MCF 10A (cell line): ENCODE measurements at regions not wholly inside any gene's neighbourhood (a gene's known extent, or its start where the extent isn't known, plus 50 kb on each side); places are given as distances from the start of the nearest gene placed in this dataset.

Experiments
- BruUV-seq: library from RNA; stranded (reverse); fragments of 400-500 nt; replicated peaks from 2 replicates; lab custom pipeline; 2021; lab: Mats Ljungman, UMichigan
- CTCF ChIA-PET: fragments of 300-600 bp; sonication (Branson Sonifier 250); formaldehyde crosslinking; extraction: SDS; loops from one replicate; lab custom pipeline; 2021; ENCODE audit warnings: antibody characterized with exemption, inconsistent platforms; lab: Yijun Ruan, JAX
- POLR2A ChIA-PET: fragments of 300-600, 350-650 bp; sonication (Branson Sonifier 250); formaldehyde crosslinking; extraction: SDS; loops from one replicate; lab custom pipeline; 2020; ENCODE audit warnings: antibody characterized with exemption, inconsistent platforms; lab: Yijun Ruan, JAX
- DNase-seq: peaks from one replicate; pipeline ENCODE4 v3.0.0-alpha.2; 2018; ENCODE audit not compliant: unreplicated experiment
- H3K27ac Mint-ChIP-seq: one replicate; pipeline ENCODE4 v1.8.0; 2022; ENCODE audit warnings: mild to moderate bottlenecking, low read depth, mixed read lengths; ENCODE audit not compliant: unreplicated experiment
- H3K27me3 Mint-ChIP-seq: one replicate; pipeline ENCODE4 v1.8.0; 2022; ENCODE audit warnings: mixed read lengths; ENCODE audit not compliant: insufficient read depth, unreplicated experiment
- H3K36me3 Mint-ChIP-seq: one replicate; pipeline ENCODE4 v1.8.0; 2022; ENCODE audit warnings: mild to moderate bottlenecking, moderate library complexity, mixed read lengths; ENCODE audit not compliant: insufficient read depth, unreplicated experiment
- H3K4me1 Mint-ChIP-seq: one replicate; pipeline ENCODE4 v1.8.0; 2022; ENCODE audit warnings: mixed read lengths; ENCODE audit not compliant: insufficient read depth, unreplicated experiment
- H3K4me3 Mint-ChIP-seq: one replicate; pipeline ENCODE4 v1.8.0; 2022; ENCODE audit warnings: mild to moderate bottlenecking, moderate library complexity, mixed read lengths; ENCODE audit not compliant: unreplicated experiment
- H3K9me3 Mint-ChIP-seq: one replicate; pipeline ENCODE4 v1.8.0; 2022; ENCODE audit warnings: mixed read lengths; ENCODE audit not compliant: unreplicated experiment
- intact Hi-C: fragments of 100-400 bp; cut with micrococcal nuclease; formaldehyde crosslinking; loops from 2 replicates; pipeline ENCODE4 v1.14.1; 2022
- TF ChIP-seq, protein P1 (sequence below): fragments of 200-600 bp; IDR thresholded peaks from one replicate; pipeline ENCODE4 v1.8.0; 2022; ENCODE audit warnings: antibody characterized with exemption, mild to moderate bottlenecking; ENCODE audit not compliant: unreplicated experiment

DNA sequence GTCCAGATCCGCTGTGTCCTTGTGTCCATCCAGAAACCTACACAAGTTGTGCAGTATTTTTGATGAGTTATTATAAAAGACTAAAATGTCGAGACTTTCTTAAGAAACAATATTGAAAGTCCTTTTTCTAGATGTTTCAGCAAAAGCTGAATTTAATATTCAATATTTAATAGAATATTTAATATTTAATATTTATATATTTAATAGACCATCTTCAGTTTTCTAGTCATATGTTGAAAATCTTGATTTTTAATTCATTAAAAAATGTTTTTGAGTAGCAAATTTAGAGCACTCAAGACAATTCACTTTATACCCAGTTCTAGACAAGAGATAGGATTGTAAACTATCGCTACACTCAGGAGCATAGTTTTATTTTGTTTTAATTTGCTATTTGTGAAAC lies 447.8 kb downstream of the SLITRK5 start:
- POLR2A ChIA-PET = no interaction called here
- no TSS peak for BruUV-seq
- H3K9me3 Mint-ChIP-seq = no peaks in the 10 kb centered on the region
- H3K27me3 Mint-ChIP-seq = no peaks in the 10 kb centered on the region
- no peak for DNase-seq
- CTCF ChIA-PET = interaction anchor here (0.5 to 0.7 kb wide), 2 partner anchors 388 to 945 kb away, joined by 3 read pairs; no protein-coding TSS in a partner anchor
- TF ChIP-seq, protein P1, sequence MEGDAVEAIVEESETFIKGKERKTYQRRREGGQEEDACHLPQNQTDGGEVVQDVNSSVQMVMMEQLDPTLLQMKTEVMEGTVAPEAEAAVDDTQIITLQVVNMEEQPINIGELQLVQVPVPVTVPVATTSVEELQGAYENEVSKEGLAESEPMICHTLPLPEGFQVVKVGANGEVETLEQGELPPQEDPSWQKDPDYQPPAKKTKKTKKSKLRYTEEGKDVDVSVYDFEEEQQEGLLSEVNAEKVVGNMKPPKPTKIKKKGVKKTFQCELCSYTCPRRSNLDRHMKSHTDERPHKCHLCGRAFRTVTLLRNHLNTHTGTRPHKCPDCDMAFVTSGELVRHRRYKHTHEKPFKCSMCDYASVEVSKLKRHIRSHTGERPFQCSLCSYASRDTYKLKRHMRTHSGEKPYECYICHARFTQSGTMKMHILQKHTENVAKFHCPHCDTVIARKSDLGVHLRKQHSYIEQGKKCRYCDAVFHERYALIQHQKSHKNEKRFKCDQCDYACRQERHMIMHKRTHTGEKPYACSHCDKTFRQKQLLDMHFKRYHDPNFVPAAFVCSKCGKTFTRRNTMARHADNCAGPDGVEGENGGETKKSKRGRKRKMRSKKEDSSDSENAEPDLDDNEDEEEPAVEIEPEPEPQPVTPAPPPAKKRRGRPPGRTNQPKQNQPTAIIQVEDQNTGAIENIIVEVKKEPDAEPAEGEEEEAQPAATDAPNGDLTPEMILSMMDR = no peak
- no peak overlapping the region for H3K4me3 Mint-ChIP-seq
- H3K4me1 Mint-ChIP-seq = no peaks in the 10 kb centered on the region
- intact Hi-C loops = no loop called here
- no peaks in the 10 kb centered on the region for H3K36me3 Mint-ChIP-seq
- H3K27ac Mint-ChIP-seq = no peak overlapping the region

DNA sequence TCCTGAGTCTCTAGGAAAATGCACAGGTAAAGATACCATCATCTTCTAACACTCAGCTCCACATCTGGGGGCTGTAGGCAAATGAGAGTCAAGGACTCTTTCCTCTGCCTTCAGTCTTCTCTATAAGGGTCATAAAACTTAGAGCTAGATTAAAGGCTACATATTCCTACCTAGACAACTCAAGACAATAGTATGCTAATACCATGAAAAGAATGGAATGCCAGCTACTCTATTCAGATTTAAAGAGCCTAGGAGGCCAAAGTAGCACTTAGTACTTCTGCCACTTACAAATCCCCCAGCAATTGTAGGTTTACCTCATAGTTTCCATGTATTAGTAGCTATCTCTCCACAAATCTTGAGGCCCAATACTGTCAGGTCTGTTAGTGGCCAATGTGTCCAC lies 453.0 kb downstream of the SLITRK5 start:
- ChIA-PET POLR2A (no interaction called here), CTCF (interaction anchor here (0.6 kb wide), 1 partner anchor 123 kb away, joined by 5 read pairs; no protein-coding TSS in a partner anchor)
- BruUV-seq = no TSS peak
- H3K4me1 Mint-ChIP-seq = no peaks in the 10 kb centered on the region
- no peaks in the 10 kb centered on the region for H3K36me3 Mint-ChIP-seq
- intact Hi-C loops = no loop called here
- no peak overlapping the region for H3K27ac Mint-ChIP-seq
- no peak overlapping the region for H3K4me3 Mint-ChIP-seq
- TF ChIP-seq, protein P1 = no peak
- no peaks in the 10 kb centered on the region for H3K27me3 Mint-ChIP-seq
- DNase-seq = no peak
- H3K9me3 Mint-ChIP-seq = no peaks in the 10 kb centered on the region

DNA sequence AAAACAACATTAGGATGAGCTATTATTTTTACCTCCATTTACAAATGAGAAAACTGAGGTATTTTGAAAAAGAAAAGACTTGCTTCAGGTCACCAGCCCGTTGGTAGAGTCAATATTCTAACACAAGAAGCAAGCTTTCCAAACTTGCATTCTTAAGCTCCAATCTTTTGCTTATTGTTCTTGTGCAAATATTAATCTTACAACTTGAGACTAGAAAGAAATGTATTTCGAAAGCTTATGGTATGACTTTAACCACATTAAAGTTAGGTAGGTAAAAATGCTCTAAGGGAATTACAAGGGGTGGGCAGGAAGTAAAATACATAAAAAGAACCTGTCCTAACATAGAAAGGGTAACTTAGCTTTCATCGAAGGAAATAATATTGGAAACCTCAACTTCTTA lies 453.9 kb downstream of the SLITRK5 start:
- no peaks in the 10 kb centered on the region for H3K36me3 Mint-ChIP-seq
- H3K9me3 Mint-ChIP-seq = no peaks in the 10 kb centered on the region
- CTCF ChIA-PET = no interaction called here
- intact Hi-C loops = no loop called here
- H3K27ac Mint-ChIP-seq = no peak overlapping the region
- H3K27me3 Mint-ChIP-seq = no peaks in the 10 kb centered on the region
- POLR2A ChIA-PET = interaction anchor here (0.6 kb wide), 2 partner anchors 15 to 476 kb away, joined by 3 to 4 read pairs; no protein-coding TSS in a partner anchor
- H3K4me1 Mint-ChIP-seq = no peaks in the 10 kb centered on the region
- BruUV-seq = no TSS peak
- TF ChIP-seq, protein P1 = no peak
- DNase-seq = no peak
- H3K4me3 Mint-ChIP-seq = no peak overlapping the region

DNA sequence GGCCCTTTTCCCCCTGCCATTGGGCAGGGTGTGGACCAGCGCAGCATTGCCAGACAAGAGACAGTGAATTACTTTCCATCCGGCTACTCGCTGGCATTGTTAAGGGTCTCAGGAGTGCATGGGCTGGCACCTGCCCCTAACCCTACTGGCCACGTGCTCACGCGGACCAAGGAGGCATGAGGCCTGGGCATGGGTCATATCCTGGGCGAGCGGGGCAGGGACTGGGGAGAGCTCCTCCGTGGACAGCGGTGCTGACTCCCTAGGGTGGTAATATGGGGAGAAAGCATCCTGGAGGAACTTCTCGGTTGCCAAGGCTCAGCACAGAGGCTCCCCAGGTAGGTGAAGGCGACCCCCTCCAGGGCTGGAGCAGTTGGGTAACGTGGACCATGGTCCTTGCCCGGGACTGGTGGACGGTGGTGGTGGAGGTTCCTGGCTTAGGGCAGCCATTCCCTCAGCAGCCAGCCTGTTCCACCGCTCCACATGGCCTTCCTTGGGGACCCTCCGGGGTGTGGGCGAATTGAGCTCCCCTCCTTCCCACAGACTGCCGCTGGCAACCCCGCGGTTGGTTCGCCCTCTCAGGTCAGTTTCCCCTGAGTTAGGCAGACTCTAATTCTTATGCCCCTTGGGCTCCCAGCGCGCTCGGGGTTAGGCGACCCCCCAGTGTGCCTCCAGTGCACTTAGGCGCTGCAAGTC lies 465.1 kb downstream of the SLITRK5 start:
- ChIA-PET POLR2A (interaction anchor here (0.6 kb wide), 1 partner anchor 742 kb away, joined by 3 read pairs; no protein-coding TSS in a partner anchor), CTCF (no interaction called here)
- BruUV-seq = no TSS peak
- H3K9me3 Mint-ChIP-seq = no peaks in the 10 kb centered on the region
- H3K4me1 Mint-ChIP-seq = no peaks in the 10 kb centered on the region
- no peaks in the 10 kb centered on the region for H3K27me3 Mint-ChIP-seq
- no peak overlapping the region for H3K27ac Mint-ChIP-seq
- TF ChIP-seq, protein P1 = no peak
- H3K4me3 Mint-ChIP-seq = no peak overlapping the region
- no peak for DNase-seq
- H3K36me3 Mint-ChIP-seq = no peaks in the 10 kb centered on the region
- intact Hi-C loops = no loop called here
